A549 (cell line): ENCODE measurements at regions not wholly inside any gene's neighbourhood (a gene's known extent, or its start where the extent isn't known, plus 50 kb on each side); places are given as distances from the start of the nearest gene placed in this dataset.

ENCODE experiments used
- CEBPB ChIP-seq, 2 experiments: fragments of >200 bp in 1 of 2; sonication (Bioruptor Twin) in 1 of 2; formaldehyde crosslinking in 1 of 2; IDR thresholded peaks; 2 replicates each; pipeline ENCODE4 v1.6.1; 2012 to 2016
- JUN ChIP-seq, 2 experiments: fragments of >200 bp; sonication (Bioruptor Twin); formaldehyde crosslinking; IDR thresholded peaks; 2 replicates in 1 of 2; 3 replicates in 1 of 2; pipeline ENCODE4 v1.6.1; 2016 to 2017
- POLR2A ChIP-seq: IDR thresholded peaks from 2 replicates; pipeline ENCODE4 v1.6.1; 2012; ENCODE audit warnings: mild to moderate bottlenecking, low read length
- TF ChIP-seq, protein P1 (sequence below): IDR thresholded peaks from 2 replicates; pipeline ENCODE4 v1.6.1; 2012
- TF ChIP-seq, protein P2 (sequence below): fragments of >200 bp; sonication (Bioruptor Twin); formaldehyde crosslinking; IDR thresholded peaks from 3 replicates; pipeline ENCODE4 v1.5.1; 2016
- TF ChIP-seq, protein P3 (sequence below): fragments of 200-600 bp; sonication (generic); IDR thresholded peaks from 2 replicates; pipeline ENCODE4 v1.6.1; 2016; ENCODE audit warnings: antibody characterized with exemption, mild to moderate bottlenecking, moderate library complexity
- TF ChIP-seq, protein P4 (sequence below): IDR thresholded peaks from 2 replicates; pipeline ENCODE4 v1.6.1; 2012; ENCODE audit warnings: low read depth, borderline replicate concordance
- TF ChIP-seq, protein P5 (sequence below): fragments of 250-450 bp; sonication (Bioruptor Pico); IDR thresholded peaks from 2 replicates; pipeline ENCODE4 v1.5.0; 2021; ENCODE audit warnings: mild to moderate bottlenecking, moderate library complexity, borderline replicate concordance

DNA sequence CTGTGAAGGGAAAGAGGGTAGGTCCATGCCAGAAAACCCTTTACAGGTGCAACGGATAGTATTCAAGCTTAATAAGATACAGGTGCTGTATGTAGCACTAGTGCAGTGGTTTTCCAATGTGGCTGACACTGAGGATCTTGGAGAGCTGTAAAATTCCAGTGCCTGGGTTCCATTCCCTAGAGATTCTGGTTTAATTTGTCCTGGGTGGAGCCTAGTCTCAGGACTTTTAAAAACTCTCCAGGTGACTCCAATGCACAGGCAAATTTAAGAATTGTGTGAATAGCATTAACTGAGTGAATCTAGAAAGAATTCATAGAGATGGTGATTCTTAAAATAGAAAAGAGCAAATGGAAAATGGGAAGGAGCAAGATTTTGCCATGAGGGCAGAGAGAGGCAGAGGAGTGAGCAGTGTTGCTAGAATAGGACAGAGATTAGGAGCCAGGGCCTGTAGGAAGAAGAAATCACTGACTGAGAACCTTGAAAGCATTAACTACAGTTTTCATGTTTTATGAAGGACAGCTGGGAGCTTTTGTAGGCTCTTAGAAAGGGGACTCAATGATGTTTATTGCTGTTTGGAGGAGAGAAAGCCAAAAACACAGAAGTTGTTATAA lies 261.8 kb downstream of the DLEU7 start:
- TF ChIP-seq, protein P1, sequence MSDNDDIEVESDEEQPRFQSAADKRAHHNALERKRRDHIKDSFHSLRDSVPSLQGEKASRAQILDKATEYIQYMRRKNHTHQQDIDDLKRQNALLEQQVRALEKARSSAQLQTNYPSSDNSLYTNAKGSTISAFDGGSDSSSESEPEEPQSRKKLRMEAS: no peak
- TF ChIP-seq, protein P2, sequence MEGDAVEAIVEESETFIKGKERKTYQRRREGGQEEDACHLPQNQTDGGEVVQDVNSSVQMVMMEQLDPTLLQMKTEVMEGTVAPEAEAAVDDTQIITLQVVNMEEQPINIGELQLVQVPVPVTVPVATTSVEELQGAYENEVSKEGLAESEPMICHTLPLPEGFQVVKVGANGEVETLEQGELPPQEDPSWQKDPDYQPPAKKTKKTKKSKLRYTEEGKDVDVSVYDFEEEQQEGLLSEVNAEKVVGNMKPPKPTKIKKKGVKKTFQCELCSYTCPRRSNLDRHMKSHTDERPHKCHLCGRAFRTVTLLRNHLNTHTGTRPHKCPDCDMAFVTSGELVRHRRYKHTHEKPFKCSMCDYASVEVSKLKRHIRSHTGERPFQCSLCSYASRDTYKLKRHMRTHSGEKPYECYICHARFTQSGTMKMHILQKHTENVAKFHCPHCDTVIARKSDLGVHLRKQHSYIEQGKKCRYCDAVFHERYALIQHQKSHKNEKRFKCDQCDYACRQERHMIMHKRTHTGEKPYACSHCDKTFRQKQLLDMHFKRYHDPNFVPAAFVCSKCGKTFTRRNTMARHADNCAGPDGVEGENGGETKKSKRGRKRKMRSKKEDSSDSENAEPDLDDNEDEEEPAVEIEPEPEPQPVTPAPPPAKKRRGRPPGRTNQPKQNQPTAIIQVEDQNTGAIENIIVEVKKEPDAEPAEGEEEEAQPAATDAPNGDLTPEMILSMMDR: no peak
- TF ChIP-seq, protein P3, sequence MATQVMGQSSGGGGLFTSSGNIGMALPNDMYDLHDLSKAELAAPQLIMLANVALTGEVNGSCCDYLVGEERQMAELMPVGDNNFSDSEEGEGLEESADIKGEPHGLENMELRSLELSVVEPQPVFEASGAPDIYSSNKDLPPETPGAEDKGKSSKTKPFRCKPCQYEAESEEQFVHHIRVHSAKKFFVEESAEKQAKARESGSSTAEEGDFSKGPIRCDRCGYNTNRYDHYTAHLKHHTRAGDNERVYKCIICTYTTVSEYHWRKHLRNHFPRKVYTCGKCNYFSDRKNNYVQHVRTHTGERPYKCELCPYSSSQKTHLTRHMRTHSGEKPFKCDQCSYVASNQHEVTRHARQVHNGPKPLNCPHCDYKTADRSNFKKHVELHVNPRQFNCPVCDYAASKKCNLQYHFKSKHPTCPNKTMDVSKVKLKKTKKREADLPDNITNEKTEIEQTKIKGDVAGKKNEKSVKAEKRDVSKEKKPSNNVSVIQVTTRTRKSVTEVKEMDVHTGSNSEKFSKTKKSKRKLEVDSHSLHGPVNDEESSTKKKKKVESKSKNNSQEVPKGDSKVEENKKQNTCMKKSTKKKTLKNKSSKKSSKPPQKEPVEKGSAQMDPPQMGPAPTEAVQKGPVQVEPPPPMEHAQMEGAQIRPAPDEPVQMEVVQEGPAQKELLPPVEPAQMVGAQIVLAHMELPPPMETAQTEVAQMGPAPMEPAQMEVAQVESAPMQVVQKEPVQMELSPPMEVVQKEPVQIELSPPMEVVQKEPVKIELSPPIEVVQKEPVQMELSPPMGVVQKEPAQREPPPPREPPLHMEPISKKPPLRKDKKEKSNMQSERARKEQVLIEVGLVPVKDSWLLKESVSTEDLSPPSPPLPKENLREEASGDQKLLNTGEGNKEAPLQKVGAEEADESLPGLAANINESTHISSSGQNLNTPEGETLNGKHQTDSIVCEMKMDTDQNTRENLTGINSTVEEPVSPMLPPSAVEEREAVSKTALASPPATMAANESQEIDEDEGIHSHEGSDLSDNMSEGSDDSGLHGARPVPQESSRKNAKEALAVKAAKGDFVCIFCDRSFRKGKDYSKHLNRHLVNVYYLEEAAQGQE: no peak
- no peak for TF ChIP-seq CEBPB (IDR thresholded peaks at IDR 0.05)
- TF ChIP-seq, protein P4, sequence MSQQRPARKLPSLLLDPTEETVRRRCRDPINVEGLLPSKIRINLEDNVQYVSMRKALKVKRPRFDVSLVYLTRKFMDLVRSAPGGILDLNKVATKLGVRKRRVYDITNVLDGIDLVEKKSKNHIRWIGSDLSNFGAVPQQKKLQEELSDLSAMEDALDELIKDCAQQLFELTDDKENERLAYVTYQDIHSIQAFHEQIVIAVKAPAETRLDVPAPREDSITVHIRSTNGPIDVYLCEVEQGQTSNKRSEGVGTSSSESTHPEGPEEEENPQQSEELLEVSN: no peak
- TF ChIP-seq, protein P5, sequence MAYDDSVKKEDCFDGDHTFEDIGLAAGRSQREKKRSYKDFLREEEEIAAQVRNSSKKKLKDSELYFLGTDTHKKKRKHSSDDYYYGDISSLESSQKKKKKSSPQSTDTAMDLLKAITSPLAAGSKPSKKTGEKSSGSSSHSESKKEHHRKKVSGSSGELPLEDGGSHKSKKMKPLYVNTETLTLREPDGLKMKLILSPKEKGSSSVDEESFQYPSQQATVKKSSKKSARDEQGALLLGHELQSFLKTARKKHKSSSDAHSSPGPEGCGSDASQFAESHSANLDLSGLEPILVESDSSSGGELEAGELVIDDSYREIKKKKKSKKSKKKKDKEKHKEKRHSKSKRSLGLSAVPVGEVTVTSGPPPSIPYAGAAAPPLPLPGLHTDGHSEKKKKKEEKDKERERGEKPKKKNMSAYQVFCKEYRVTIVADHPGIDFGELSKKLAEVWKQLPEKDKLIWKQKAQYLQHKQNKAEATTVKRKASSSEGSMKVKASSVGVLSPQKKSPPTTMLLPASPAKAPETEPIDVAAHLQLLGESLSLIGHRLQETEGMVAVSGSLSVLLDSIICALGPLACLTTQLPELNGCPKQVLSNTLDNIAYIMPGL (CRISPR knock-in tag): no peak
- no peak for TF ChIP-seq JUN (IDR thresholded peaks at IDR 0.05)
- TF ChIP-seq POLR2A: no peak
